SK-MEL-5 (cell line): ENCODE measurements at regions not wholly inside any gene's neighbourhood (a gene's known extent, or its start where the extent isn't known, plus 50 kb on each side); places are given as distances from the start of the nearest gene placed in this dataset.

Experiments used
- DNase-seq: peaks from one replicate; pipeline ENCODE4 v3.0.0-alpha.2; 2016; ENCODE audit warnings: low read depth, low spot score
- in situ Hi-C: cut with HindIII; loops from 2 replicates; pipeline ENCODE4 v1.10.0; 2016; ENCODE audit warnings: low sequenced_read_pairs, high pct_unique_total_duplicates, low pct_unique_long_range_greater_than_20kb

DNA sequence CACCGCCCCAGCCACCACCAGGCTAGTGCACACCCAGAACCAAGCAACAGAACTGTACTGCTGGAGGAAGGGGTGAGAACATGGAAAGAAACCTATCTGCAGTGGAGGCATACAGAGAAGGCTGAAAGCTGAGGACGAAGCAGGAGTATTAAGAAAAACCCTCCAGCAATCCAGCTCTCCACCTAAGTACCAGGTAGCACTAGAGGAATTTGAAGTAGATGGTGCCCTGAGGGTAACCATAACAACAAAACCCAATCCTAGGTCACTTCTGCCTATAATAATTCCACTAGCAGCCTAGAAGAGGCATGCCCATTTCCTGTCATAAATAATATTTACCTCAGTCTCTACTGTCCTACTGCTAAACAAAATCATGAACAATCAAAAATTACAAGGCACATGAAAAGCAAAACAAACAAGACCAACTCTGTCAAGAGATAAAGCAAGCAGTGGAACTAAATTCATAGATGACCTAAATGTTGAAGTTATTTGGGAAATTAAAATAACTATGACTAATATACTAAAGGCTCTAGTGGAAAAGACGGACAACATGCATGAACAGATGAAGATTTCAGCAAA, 51.1 kb downstream of the HYCC1 start:
- DNase-seq, result no peak
- in situ Hi-C loops, result no loop called here

DNA sequence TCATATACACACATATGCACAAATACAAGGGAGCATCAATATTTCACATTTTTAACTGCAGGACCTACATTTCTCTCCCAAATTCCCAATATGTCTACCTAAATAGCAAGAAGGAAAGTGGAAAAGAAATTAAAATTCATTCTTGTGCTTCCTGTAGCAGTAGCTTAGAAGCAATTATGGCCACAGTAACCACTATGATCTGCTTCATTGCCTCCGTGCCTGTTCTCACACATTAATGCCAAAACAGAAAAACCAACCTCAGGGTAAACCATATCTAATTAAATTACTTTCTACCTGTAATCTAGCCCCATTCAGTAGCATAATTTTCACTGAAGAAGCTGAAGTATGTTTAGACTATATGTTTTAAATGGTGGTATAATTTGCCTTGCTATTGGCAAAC, 55.2 kb downstream of the HYCC1 start:
- DNase-seq, result no peak
- in situ Hi-C loops, result no loop called here

DNA sequence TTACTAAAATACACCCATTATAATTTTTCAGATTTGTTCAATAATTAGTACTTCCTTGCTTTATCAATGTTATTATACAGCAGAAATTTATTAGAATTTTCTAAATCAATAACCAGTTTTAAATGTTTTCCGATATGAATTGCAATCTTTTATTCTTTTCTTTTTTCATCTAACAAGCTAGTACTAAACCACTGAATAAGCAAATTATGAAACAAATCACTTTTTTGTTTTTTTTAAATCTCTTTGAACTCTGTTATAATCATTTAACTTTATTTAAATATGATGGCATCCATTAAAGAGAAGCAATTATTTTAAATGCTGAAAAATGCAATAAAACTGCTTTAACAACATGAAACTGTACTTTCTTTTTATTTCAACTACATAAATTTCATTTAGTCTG, 59.7 kb downstream of the HYCC1 start:
- no peak for DNase-seq
- in situ Hi-C loops, result no loop called here

DNA sequence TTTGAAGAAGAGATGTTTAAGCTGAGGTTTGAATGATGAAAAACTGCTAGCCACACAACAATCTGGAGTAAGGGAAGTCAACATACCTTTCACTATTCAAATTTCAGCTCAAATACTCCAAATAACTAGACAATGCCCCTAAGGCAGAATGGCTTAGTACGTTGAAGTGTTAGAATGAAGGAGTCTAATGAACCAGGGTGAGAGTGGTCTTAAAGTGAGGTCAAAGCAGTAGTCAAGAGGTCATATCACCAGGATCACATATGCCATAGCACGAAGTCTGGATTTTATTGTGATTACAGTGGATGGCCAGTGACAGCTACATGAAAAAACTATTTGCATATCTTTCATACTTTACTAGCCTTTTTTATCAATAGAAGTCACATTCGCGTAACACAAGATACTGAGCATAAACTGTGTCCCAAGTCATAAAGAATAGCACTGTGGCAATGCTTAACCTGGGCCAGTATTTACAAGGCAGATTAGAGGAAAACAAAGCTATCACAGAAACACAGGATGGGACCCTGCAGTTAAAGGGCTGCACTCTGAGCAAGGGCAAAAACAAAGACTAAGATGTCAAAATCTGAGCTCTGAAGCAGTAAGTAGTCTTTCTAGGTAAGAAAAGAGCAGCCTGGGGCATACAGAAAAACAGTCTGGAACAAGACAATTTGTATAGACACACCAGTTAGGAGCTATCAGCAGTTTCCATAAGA, 61.5 kb downstream of the HYCC1 start:
- no peak for DNase-seq
- in situ Hi-C loops, result no loop called here

GRCh38 chr7:22949944-22950343, 64.0 kb downstream of the HYCC1 start:
- DNase-seq, result peak; percentile 42
- in situ Hi-C loops, result no loop called here

- DNase-seq, result no peak
- in situ Hi-C loops, result no loop called here
Measured at GRCh38 chr7:22949221-22949620, 64.7 kb downstream of the HYCC1 start.

GRCh38 chr7:22948770-22949169, 65.2 kb downstream of the HYCC1 start:
- no peak for DNase-seq
- in situ Hi-C loops, result no loop called here

DNA sequence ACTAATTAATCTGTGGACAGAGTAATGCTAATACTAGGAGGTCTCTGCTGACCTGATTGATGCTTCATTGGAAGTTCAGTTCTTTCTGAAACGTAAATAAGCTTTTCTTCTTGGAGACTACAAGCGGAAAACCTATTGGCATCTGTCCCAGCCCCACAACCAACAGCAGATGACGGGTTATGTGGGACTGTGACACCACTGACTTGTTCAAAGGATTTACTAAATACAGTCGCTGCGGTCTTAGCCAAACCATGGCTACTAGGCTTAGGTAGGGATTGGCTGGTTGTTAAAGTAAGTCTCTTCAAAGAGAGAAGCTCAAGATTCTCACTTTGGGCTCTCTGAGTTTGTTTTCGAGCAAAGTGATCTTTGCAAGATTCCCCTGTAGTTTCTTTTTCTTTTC, 68.3 kb downstream of the HYCC1 start:
- in situ Hi-C loops, result no loop called here

DNA sequence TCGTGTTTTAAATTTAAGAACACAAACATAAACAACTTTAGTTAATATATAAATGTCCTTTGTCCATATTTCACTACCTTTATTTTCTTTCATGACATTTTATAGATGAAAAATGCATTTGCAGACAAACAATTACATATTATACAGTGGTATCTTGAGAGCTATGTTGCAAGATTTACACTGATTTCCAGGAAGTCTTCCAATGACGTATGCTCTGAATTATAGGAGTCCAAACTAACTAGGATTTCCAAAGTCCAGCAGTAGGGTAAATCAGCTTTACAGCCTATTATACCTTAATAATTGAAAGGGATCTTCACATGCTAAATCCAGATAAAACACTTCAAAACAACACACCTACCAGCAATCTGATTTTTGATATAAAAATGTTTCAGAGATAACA, 69.4 kb downstream of the HYCC1 start:
- no peak for DNase-seq
- in situ Hi-C loops, result no loop called here

More for the DNA sequence above, 68.3 kb downstream of the HYCC1 start:
- no peak for DNase-seq

DNA sequence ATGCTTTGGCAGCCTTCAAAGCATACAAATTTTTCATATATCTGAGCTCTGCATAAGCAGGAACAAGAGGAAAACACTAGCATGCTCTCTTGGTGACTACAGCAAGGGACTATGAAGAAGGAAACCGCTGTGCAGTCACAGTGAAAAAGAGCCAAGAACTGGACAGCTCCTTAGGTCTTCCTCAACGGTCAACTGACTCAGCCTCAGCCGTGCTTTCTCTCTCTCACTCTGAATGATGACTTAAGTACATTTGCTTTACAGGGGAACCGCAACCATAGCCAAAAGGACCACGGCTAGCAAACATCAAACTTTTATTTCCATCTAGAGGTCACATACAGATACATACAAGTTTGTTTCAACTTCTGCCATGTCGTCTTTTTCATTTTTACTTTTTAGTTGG, 69.9 kb downstream of the HYCC1 start:
- in situ Hi-C loops, result no loop called here
- no peak for DNase-seq

DNA sequence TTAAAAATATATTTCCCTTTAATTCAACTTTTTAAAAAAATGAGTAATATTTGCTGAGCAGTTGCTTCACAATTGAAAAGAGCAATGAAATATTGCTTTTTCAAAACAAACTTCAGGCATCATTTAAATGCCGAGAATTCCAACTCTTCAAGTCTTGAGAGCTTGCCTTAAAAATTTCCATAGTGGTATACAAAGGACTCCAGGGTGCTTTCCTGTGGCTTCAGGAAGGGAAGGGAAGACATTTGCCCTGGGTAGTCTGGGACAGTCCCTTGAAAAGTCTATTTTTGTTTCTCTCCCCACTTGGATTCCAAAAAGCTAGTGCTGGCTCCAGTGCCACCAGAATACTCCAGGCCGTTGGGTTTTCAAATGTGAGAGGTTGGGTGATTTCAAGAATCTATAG, 71.7 kb downstream of the HYCC1 start:
- DNase-seq, result no peak
- in situ Hi-C loops, result no loop called here

DNA sequence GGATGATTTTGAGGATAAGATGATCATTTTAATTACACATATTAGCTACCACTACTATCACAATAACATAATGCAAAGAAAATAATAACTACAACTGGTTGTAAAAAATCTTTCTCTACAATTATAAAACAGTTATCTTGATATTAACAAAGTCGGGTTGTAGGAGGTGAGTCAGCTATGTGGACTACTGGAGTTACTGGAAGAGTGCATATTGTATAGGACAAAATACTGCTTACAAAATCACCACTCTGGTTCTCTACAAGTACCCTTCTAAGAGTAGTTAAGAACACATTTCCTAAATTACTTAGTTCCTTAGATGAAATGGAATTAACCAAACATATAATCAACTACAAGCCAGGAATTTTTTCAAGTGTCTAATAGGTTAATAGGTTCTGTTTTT, 74.1 kb downstream of the HYCC1 start:
- in situ Hi-C loops, result no loop called here
- DNase-seq, result no peak

DNA sequence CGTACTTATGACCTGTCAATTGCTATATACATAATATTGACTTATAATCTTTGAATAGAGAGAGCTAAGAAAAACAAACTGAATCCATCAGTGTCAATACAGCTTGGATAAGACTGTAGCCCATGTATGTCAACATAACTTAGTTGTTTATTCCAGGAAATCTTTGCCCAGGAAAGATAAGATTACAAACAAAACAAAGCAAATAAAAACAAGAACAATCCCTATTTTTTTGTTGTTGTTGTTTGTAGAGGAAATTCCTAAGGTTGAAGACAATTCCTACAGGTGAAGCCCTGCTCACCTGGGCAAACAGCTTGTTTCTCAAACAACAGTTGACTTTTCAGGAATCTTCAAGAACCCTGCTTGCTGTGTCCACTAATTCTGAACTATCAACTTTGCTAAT, 76.0 kb downstream of the HYCC1 start:
- in situ Hi-C loops, result no loop called here
- no peak for DNase-seq

GRCh38 chr7:22936246-22936645, 77.7 kb downstream of the HYCC1 start:
- in situ Hi-C loops, result no loop called here
- no peak for DNase-seq

DNA sequence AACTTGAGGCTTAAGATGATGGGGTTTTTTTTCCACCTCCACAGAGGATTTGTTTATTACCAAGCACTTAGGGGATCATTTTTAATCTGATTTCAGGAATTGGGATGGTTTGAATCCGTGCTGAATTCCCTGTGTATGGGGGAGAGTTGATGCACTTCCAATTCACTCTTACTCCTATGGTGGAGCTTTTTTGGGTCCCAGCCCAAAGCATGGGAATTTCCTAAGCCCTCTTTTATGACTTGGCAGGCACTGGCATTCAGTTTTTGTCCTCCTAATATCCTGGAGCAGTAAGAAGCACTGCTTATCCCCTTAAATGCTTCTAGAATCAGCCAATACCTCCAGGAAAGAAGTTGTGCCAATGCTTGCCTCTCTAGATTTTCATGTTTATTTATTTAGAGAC, 78.7 kb downstream of the HYCC1 start:
- no peak for DNase-seq
- in situ Hi-C loops, result no loop called here

DNA sequence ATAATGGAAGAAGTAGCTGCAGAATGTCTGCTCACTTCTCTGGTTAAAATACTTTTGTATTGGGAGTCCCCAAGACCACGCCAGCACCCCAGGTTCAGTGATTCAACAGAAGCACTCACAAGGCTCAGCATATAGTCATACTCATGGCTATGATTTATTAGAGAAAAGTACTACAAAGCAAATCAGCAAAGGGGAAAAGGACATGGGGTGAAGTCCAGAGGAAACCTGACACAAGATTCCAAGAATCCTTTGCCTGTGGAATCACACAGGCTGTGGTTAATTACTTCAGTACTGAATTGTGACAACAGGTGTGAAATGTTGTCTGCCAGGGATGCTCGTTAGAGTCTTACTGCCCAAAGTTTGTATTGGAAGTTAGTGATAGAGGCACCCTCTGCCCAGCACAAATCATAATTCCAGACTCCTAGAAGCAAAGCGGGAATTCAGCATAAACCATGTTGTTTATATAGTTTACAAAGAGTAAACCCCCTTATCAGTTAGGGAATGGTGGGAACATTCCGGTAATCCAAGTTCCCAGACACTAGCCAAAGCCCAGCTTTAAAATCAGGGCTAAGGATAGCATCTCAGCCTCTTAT, 79.4 kb downstream of the HYCC1 start:
- no peak for DNase-seq
- in situ Hi-C loops, result no loop called here

DNA sequence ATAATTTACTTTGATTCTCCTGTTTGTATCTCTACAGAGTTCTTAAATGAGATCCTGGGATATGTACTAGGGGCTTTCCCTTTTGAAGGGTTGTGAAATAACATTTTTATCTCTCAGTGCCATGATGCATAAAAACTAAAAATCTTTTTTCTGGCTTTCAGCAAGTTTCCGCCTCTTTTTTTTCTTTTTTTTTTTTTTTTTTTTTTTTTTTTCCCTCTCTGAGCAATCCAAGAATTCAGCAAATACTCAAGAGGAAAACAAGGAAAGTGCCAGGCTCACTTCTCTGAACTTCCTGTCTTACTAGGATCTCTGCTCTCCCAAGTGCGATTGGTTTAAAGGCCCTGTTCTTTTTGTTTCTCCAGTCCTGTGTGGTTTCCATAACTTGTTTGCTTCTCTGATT, 79.9 kb downstream of the HYCC1 start:
- DNase-seq, result no peak
- in situ Hi-C loops, result no loop called here

DNA sequence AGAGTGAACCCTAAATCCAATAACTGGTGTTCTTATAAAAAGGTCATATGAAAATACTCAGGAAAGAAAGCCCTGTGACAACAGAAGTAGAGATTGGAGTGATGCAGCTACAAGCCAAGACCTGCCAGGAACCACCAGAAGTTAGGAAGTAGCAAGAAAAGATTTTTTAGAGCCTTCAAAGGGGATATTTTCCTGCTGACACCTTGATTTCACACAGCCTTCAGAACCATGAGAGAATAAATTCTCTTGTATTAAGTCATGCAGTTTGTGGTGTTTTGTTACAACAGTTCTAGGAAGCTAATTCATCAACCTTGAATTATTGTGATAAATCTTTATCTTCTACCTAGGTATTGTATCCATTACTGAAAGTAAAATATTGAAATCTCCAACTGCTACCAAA, 81.0 kb downstream of the HYCC1 start:
- no peak for DNase-seq
- in situ Hi-C loops, result no loop called here

GRCh38 chr7:22931011-22931410, 82.9 kb downstream of the HYCC1 start:
- no peak for DNase-seq
- in situ Hi-C loops, result no loop called here
